Fibroblast of mammary gland (primary cell): ENCODE measurements at regions not wholly inside any gene's neighbourhood (a gene's known extent, or its start where the extent isn't known, plus 50 kb on each side); places are given as distances from the start of the nearest gene placed in this dataset.
"Not testable (repeated sequence)": the region's sequence is repeated elsewhere in the genome, so short reads cannot be mapped to it uniquely, and the experiment has no call there.

ENCODE experiments used
- DNase-seq: peaks from one replicate; pipeline ENCODE4 v3.0.0-alpha.2; 2010; ENCODE audit warnings: low read depth
- H3K4me3 ChIP-seq: 2 replicates; pipeline ENCODE4 v1.5.1; 2011; ENCODE audit warnings: low read depth, mild to moderate bottlenecking, low read length, moderate library complexity; ENCODE audit not compliant: control insufficient read depth
- TF ChIP-seq, protein P1 (sequence below): conservative IDR thresholded peaks from 2 replicates; pipeline ENCODE4 v1.5.1; 2011; ENCODE audit warnings: low read depth, low read length, inconsistent platforms; ENCODE audit not compliant: control insufficient read depth, insufficient read depth

DNA sequence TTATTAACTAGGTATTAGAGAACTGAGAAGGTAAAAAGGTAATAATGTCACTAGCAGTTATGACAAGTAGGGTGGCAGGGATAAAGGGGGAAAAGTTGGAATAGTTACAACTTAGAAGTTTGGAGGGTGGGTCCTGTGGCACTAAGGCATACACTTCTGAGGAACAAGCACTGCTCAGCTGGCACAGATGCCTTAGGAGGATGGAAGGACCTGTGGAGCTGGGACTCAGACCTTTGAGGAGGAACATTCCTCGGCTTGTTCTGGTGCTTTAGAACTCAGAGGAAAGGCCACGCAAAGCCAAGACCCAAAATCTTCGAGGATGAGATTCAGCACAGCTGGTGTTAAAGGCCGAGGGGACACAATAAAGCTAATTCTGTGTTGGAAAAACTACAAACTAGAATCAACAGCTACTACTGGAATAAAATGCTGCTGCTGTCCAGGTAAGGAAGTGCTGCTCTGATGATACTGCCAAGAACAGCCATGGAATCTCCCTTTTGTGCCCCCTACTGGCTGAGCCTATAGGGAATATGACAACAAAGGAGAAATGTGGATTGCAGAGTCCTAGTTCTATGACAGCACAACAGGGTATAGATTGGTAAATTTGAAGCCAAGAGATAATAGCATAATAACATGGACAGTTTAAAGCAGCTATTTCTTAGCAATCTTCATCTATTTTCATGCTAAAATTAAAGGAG lies 126.7 kb downstream of the SLC25A46 start:
- TF ChIP-seq, protein P1, sequence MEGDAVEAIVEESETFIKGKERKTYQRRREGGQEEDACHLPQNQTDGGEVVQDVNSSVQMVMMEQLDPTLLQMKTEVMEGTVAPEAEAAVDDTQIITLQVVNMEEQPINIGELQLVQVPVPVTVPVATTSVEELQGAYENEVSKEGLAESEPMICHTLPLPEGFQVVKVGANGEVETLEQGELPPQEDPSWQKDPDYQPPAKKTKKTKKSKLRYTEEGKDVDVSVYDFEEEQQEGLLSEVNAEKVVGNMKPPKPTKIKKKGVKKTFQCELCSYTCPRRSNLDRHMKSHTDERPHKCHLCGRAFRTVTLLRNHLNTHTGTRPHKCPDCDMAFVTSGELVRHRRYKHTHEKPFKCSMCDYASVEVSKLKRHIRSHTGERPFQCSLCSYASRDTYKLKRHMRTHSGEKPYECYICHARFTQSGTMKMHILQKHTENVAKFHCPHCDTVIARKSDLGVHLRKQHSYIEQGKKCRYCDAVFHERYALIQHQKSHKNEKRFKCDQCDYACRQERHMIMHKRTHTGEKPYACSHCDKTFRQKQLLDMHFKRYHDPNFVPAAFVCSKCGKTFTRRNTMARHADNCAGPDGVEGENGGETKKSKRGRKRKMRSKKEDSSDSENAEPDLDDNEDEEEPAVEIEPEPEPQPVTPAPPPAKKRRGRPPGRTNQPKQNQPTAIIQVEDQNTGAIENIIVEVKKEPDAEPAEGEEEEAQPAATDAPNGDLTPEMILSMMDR: peak; percentile 71
- DNase-seq: peak; percentile 53

DNA sequence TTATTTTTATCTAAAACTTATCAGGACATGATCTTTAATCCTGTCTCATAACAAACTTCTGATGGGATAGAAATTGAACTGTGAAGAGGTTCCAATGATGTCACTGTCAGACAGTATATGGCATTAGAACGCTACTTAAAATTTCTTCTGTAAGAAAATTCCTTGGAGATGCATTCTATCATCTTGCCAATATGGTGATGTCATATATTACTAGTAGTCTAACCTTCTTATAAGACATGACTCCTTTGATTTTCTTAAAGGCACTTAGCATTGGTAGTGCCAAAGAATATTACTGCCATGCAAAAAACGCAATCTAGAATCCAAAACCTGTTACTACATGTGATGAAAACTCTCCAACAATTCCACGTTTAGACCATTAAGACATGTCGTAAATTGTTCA lies 131.1 kb downstream of the SLC25A46 start:
- no peak overlapping the region for H3K4me3 ChIP-seq
- TF ChIP-seq, protein P1: no peak
- DNase-seq: no peak

More for the DNA sequence above, 126.7 kb downstream of the SLC25A46 start:
- H3K4me3 ChIP-seq: no peak overlapping the region

DNA sequence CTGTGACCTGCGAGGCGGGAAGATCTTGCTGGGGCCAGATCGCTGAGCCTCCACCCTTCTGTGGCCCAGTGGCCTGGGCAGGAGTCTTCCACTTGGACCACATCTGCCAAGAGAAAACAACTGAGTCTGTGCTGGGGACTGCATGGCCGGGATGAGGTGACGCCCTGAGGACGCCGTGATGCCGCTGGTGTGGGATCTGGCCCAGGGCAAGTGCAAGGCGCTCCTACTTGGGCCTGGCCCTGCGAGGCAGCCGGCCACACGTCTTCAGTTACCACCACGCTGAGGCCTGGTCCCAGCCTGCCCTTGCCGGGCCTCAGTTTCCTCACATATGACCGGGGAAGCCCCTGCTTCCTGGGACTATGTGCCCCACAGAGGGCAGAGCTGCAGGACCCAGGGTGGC lies 133.4 kb downstream of the SLC25A46 start:
- TF ChIP-seq, protein P1: no peak
- DNase-seq: no peak
- H3K4me3 ChIP-seq: no peak overlapping the region

DNA sequence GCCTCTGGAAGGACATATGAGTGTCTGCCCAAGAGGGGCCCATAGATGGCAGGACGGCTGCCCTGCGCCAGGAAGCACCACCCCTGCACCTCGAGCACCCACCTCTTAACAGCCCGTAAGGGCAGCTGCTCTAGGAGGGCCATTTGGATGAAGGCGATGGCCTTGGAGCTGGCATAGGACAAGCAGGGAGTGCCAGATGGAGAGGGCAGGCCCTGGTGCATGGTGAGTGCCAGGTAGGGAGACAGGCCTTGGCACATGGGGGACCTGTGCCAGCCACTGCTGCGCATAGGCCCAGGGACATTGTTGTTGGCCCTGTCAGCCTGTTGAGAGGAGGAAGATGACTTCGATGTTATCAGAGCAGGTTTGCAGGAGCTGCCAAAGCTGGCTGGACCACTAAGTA lies 134.2 kb downstream of the SLC25A46 start:
- TF ChIP-seq, protein P1: no peak
- no peak for DNase-seq
- H3K4me3 ChIP-seq: no peak overlapping the region

DNA sequence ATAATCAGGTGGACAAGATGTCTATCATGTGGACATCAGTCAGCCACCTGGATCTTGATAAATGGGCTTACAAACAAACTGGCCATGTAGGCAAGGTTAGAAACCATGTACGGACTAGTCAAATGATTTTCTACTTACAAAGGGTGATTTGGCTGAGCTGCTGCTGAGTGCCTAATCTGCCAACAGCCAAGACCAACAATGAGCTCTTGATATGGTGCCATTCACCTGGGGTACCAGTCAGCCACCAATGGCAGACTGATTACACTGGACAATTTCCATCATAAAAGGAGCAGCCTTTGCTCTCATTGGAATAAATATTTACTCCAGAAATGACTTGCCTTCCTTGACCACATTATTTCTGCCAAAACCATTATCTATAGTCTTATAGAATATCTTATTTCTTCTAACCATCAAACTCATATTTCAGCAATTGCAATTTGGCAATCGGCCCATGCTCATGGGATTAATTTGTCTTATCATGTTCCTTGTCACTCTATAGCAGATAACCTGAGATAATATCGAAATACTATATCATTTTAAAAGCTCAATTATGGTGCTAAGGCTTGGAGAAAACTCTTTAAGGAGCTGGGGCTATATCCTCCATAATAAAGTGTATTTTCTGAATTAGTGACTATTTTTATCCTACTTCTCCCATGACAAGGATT lies 135.1 kb downstream of the SLC25A46 start:
- no peak overlapping the region for H3K4me3 ChIP-seq
- DNase-seq: no peak
- TF ChIP-seq, protein P1: no peak

DNA sequence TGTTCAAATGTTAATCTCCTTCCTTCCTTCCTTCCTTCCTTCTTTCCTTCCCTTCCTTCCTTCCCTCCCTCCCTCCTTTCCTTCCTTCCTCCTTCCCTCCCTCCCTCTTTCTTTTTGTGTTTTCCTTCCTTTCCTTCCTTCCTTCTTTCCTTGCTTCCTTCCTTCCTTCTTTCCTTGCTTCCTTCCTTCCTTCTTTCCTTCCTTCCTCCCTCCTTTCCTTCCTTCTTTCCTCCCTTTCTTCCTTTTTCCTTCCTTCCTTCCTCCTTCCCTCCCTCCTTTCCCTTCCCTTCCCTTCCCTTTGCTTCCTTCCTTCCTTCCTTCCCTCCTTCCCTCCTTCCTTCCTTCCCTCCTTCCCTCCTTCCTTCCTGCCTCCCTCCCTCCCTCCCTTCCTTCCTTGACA lies 136.3 kb downstream of the SLC25A46 start:
- DNase-seq, H3K4me3 ChIP-seq: not testable (repeated sequence)

DNA sequence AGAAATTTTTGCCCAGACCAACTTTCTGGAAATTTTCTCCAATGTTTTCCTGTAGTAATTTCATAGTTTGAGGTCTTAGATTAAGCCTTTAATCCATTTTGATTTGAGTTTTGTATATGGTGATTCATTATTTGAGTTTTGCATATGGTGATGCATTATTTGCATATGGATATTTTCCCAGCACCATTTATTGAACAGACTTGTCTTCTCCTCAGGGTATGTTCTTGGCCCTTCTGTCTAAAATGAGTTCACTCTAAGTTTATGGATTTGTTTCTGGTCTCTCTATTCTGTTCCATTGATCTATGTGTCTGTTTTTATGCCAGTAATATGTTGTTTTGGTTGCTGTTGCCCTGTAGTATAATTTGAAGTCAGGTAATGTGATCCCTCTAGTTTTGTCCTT lies 139.3 kb downstream of the SLC25A46 start:
- no peak for DNase-seq
- no peak overlapping the region for H3K4me3 ChIP-seq
- TF ChIP-seq, protein P1: no peak
